PC-9 (cell line): ENCODE measurements at regions not wholly inside any gene's neighbourhood (a gene's known extent, or its start where the extent isn't known, plus 50 kb on each side); places are given as distances from the start of the nearest gene placed in this dataset.

Source experiments
- EZH2 ChIP-seq: fragments of 200-600 bp; sonication (generic); IDR thresholded peaks from 2 replicates; pipeline ENCODE4 v1.8.0; 2017; ENCODE audit warnings: antibody characterized with exemption, low read depth
- TF ChIP-seq, protein P1 (sequence below): fragments of 200-600 bp; sonication (generic); conservative IDR thresholded peaks from 2 replicates; pipeline ENCODE4 v1.6.1; 2017; ENCODE audit warnings: mixed run types, antibody characterized with exemption, mild to moderate bottlenecking, moderate library complexity

DNA sequence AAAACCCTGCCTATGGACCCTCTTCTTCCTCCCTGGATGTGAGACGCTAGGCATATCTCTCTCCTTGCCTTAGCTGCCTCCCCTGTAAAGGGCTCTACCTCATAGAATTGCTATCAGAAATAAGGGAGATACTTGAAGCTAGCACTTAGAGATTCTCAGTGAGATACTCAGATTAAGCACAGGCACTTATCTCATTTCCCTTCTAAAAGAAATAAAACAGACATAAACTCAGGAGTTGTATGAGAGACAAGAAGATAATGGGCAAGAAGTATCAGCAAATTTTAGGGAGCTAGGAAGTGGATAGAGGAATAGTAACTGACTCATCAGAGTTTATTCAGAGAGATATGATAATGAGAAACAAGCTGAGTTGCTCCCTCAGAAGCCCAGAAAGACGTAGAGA lies 131.0 kb downstream of the SP3 start:
- TF ChIP-seq, protein P1, sequence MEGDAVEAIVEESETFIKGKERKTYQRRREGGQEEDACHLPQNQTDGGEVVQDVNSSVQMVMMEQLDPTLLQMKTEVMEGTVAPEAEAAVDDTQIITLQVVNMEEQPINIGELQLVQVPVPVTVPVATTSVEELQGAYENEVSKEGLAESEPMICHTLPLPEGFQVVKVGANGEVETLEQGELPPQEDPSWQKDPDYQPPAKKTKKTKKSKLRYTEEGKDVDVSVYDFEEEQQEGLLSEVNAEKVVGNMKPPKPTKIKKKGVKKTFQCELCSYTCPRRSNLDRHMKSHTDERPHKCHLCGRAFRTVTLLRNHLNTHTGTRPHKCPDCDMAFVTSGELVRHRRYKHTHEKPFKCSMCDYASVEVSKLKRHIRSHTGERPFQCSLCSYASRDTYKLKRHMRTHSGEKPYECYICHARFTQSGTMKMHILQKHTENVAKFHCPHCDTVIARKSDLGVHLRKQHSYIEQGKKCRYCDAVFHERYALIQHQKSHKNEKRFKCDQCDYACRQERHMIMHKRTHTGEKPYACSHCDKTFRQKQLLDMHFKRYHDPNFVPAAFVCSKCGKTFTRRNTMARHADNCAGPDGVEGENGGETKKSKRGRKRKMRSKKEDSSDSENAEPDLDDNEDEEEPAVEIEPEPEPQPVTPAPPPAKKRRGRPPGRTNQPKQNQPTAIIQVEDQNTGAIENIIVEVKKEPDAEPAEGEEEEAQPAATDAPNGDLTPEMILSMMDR, result no peak
- no peak for TF ChIP-seq EZH2
